GM19238 (cell line): ENCODE measurements at regions not wholly inside any gene's neighbourhood (a gene's known extent, or its start where the extent isn't known, plus 50 kb on each side); places are given as distances from the start of the nearest gene placed in this dataset.

Source experiments
- DNase-seq: peaks from one replicate; pipeline ENCODE4 v3.0.0; 2011; ENCODE audit warnings: low spot score; ENCODE audit not compliant: insufficient read length

DNA sequence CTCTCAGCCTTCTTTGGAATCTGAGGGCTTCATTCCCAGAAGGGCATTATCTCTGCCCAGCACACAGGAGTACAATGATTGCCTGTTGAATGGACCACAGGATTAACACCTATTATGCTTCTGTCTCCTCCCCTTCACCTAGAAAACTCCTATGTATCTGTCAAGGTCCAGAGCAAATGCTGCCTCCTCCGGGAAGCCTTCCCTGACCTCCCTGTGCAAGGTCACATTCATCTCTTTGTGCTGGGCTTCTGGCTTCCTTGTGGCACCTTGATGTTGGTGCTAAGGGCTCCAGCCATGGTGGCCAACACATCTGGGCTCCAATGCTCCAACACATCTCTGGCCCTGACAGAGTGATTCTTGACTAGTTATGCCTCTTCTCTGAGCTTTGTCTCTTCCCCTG is 49.9 kb upstream of the ATP2B2 start:
- DNase-seq, result no peak

GRCh38 chr3:10556312-10556711 is 50.9 kb upstream of the ATP2B2 start:
- no peak for DNase-seq

DNA sequence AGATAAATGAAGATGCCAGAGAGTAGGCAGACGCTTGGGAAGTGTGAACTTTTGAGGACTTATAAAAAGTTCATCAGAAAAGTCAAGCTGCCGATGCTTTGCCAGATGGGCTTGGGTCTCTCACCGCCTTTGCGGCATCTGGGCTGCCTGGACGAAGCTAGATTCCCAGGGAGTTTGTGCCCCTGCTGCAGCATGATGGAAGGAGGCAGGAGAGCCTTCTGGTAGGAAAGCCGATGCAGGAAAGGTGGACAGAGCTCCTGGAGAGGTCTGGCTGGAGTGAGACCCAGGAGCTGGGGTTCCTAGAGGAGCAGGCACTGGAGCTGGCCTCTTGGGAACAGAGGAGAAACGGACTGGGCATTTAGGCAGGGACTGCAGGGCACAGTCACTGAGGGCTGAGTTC is 51.9 kb upstream of the ATP2B2 start:
- DNase-seq, result no peak

DNA sequence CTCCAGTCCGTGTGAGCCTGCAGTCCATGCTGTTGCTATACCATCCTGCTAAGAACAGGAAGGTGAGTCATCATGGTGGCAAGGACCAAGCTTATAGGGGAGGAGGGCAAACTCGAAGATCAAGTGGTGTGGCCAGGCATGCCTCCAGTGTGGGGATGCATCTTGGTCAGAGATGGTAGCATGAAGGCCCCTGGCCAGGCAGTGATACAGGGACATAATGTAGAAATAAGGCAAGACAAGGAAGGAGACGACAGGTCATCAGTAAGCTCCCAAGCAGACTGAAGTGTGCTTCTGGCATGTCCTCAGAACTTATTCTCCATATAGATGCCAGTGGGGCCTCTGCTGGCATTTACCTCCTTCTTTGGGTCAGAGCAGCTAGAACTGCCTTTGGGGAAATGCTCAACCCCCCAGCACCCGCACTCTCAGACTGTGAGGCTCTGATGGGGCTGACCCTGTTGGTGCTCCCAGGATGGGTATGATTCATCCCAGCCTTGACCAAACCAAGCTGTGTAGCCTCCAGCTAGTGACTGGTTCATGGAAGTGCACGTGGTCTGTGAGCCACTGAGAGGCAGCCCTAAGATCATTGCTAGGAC is 52.5 kb upstream of the ATP2B2 start:
- DNase-seq, result no peak

DNA sequence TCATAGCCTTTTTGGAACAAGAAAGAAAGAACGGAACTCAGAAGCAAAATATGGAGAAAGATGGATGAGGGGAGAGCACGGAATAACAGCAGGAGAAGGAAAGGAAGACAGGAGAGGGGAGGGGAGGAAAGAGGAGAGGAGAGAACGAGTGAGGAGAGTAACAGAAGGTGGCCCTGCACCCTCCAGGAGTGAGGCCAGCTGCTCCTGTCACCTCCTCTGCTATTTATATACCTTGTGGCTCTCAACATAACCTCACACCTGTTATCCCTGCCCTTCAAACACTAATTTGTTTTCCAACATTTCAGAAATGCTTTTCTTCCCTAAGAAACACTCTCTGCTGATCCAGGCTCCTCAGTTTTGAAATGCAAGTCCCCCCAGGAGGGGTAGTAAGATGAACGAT is 53.4 kb upstream of the ATP2B2 start:
- DNase-seq, result no peak

DNA sequence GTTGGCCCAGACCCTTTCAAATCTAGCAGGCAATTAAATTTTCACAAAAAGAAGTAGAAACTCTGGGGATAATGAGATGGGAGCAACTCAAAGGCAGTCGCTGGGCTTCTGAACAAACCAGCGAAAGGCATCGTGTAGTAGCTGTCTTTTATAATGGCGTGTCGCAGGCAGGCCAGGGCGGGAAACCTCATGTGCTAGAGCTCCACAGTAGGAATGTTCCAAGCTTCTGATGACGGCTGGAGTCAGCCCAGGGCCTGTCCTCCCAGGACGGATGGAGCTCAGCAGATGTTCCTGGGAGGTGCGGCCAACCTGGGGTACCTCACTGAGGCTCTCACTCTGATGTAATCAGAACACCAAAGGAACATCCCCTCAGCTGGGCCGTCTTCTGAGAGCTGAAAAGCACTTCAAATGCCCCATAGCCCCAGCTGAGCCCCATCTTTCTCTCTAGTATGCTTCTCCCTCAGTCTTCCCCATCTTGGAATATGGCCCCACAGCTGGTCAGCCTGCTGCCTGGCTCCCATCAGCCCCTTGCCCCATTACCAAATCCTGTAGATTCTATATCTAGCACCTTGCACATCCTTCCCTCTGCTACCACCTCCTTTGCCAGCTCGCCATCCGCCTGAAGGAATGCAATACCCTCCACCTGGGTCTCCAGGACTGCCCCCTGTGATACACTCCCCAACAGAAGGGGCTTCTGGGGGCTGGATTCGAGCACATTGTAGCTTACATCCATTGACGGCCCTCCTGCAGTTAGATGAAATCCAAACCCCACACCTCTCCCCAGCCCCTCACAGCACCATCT is 54.9 kb upstream of the ATP2B2 start:
- no peak for DNase-seq

- DNase-seq, result no peak
Measured at GRCh38 chr3:10561162-10561945, 56.0 kb upstream of the ATP2B2 start.

- DNase-seq, result no peak
Measured at GRCh38 chr3:10561946-10562560, 56.7 kb upstream of the ATP2B2 start.

- no peak for DNase-seq
Measured at GRCh38 chr3:10563396-10563795, 58.0 kb upstream of the ATP2B2 start.

DNA sequence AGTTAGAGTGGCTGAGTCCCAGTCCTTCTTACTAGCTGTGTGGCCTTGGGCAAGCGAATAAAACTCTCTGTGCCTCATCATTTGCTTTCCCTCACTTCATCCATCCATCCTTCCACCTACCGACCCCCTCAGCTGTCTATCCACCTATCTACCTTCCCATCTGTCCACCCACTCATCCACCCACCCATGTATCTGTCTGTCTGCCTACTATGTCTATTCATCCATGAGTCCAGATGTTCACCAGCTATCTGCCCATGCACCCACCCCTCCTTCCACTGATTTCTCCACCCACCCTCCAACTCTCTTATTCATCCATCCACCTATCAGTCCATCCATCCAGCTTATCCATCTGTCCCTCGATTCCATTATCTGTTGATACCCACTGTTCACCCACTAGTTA is 60.4 kb upstream of the ATP2B2 start:
- DNase-seq, result no peak

DNA sequence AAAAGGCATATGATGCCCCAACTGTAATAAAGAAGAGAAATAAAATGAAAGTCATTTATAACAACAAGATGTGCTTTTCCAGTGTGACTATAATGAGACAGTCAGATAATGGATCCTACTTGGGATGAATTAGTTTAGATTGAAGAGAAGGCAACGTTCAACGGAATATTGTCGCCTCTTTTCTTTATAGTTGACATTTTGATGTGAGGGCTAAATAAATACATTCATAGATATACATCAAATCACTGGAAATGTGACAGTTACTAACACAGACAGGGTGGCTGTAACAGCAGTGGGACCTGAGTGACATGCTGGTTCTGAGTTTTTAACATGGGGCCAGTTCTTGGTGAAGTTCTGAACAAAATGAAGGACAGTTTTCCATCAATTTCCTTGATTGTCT is 61.1 kb upstream of the ATP2B2 start:
- DNase-seq, result no peak

DNA sequence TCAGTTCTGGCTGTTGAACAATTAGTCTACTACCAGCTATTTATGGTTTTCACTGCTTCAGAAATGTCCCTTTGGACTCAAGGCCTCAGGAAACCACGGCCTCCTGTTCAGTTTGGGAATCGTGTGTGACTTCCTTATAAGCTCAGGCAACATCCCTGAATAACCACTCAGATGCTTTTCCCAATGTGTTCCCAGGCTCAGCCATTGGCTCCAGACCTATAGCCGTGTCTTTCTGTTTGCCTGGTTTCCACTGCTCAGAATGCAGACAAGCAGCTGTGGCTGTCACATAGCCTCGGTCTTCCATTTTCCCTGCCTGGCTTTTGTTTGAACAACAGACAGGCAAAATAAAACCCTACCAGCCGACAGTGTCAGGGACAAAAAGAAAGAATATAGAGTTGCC is 63.2 kb upstream of the ATP2B2 start:
- DNase-seq, result no peak

GRCh38 chr3:10570196-10570946 is 65.0 kb upstream of the ATP2B2 start:
- DNase-seq, result no peak

DNA sequence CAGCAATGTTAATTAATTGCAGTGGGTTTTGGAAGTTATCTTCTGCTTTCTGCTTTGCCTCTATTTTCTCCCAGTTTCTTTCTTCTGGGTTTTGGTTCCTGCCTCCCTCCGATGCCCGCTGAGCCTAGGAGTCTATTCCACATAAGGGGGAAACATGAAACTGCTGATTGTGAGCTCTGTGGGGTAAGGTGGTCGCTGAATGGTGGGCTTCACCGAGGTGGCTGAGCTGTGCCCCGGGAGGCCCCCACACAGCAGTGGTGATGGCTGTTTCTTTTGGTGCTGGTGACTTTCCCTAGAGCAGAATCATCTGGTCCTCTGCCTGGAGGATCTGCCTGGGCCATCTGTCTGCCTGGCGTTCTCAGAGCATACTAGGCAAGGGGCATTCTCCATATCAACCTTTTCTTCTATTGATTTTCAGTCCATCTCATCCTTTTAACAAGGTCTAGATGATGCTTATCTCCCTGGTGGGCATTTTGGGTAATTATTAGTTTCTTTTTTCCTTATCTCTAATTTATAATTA is 68.8 kb upstream of the ATP2B2 start:
- no peak for DNase-seq

DNA sequence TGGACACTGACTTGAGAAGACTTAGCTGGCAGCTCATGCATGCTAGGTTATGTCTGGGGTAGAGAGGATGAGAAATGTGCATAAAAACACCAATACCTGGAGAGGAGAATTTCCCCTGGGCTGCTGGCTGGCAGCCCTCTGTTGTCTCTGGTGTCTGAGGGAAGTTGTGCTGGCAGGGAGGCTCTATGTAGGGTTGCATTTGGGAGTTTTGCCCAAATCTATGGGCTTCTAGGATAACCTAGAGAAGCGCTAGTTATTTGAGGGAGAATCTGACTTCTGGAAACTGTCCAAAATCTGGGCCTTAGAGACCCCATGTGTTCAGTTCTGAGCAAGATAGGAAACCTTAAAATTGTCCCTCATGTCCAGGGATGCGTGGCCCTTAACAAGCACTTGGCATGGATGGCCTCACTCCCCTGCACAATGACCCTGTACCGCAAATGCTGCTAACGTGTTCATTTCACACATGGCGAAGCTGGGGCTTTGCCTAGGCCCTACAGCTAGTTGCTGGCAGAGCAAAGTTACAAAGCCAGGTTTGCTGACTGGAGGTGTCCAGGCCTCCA is 70.3 kb upstream of the ATP2B2 start:
- no peak for DNase-seq

DNA sequence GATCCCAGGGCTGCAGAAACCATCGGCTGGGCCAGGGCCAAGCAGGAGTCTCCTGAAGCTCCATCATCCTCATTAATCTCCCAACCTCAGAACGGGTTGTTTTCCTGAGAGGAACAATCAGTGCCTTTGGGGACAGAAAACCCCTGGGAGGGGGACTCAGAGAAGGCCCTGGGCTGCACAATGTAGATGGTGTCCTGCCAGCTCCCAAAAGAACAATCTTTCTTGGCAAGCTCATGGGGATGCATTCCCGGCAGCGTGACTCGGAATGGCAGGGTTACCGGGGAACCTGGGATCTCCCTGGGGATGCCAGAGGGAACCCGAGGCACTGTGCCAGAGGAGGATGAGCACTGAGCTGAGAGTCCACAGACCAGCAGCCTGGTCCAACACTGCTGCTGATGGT is 72.1 kb upstream of the ATP2B2 start:
- no peak for DNase-seq

DNA sequence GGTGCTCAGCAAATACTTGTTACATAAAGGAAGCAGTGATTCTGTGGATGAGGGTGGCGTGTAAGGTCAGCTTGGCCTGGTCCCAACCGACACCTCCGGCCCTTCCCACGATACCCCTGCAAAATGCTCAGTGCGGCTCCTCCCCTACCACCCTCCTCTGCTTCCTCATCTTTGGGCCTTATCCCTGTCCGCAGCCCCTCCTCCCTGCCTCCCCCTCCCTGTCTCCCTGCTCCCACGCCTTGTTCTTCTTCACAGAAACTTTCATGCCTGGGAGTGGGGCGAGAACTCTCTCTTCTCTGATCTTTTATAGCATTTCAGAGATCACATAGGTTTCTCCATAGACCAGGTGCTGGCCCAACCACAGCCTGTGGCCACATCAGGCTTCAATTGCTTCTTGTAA is 75.0 kb upstream of the ATP2B2 start:
- DNase-seq, result no peak

DNA sequence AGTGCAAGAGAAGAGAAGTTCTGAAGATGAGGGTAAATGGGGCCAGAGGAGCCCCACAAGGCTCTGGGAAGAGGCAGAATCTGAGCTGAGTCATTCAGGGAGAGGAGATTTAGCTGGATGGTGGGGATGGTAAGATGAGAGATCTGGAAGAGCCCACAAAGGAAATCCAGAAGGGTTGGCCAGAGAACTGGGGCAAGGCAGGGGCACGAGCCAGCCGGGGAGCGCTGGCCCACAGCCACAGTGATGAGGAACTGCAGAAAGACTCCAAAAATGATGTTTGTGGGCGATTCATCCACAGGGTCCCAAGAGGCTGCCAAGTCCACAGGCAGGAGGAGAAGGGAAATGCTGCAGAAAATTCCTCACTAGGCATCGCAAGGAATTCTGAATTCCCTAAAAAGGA is 75.9 kb upstream of the ATP2B2 start:
- no peak for DNase-seq

DNA sequence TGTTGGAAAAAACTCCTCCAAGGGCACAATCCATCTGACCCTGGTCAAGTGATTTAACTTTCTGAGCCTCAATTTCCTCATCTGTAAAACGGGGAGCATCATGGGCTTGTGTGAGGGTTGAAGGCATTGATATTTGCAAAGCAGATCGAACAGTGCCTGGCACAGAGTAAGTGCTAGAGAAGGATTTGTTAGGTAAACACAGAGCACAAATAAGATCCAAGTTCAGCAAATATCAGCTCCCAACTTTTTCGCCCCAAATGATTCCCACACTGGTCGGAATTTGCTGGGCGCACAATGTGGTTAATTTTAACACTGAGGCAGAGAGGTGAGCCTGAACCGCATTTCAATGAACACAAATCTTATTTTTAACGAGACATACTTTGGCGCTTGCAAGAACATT is 76.3 kb upstream of the ATP2B2 start:
- DNase-seq, result no peak

- no peak for DNase-seq
Measured at GRCh38 chr3:10582733-10583132, 77.3 kb upstream of the ATP2B2 start.
